Body of pancreas (tissue), 4 donors: ENCODE measurements at regions not wholly inside any gene's neighbourhood (a gene's known extent, or its start where the extent isn't known, plus 50 kb on each side); places are given as distances from the start of the nearest gene placed in this dataset.

Experiments
- POLR2A ChIP-seq, 3 donors: fragments of 450-650 bp; IDR thresholded peaks; one replicate each; pipeline ENCODE4 v1.6.1; 2016; ENCODE audit warnings: antibody characterized with exemption in 3 of 3, mild to moderate bottlenecking in 2 of 3
- TF ChIP-seq, protein P1 (sequence below), 7 experiments: fragments of 450-650 bp in 4 of 7; fragments of 200-600 bp in 3 of 7; sonication (generic) in 3 of 7; IDR thresholded peaks; one replicate each; pipeline ENCODE4 v1.5.1; 2016 to 2019; ENCODE audit warnings: antibody characterized with exemption in 7 of 7

GRCh38 chr5:118115791-118116190 lies 872.6 kb downstream of the DTWD2 start:
- TF ChIP-seq, protein P1, sequence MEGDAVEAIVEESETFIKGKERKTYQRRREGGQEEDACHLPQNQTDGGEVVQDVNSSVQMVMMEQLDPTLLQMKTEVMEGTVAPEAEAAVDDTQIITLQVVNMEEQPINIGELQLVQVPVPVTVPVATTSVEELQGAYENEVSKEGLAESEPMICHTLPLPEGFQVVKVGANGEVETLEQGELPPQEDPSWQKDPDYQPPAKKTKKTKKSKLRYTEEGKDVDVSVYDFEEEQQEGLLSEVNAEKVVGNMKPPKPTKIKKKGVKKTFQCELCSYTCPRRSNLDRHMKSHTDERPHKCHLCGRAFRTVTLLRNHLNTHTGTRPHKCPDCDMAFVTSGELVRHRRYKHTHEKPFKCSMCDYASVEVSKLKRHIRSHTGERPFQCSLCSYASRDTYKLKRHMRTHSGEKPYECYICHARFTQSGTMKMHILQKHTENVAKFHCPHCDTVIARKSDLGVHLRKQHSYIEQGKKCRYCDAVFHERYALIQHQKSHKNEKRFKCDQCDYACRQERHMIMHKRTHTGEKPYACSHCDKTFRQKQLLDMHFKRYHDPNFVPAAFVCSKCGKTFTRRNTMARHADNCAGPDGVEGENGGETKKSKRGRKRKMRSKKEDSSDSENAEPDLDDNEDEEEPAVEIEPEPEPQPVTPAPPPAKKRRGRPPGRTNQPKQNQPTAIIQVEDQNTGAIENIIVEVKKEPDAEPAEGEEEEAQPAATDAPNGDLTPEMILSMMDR (IDR thresholded peaks at IDR 0.05): no peak
- no peak for TF ChIP-seq POLR2A (IDR thresholded peaks at IDR 0.05)
